Coronary artery (tissue), 2 donors: ENCODE measurements at regions not wholly inside any gene's neighbourhood (a gene's known extent, or its start where the extent isn't known, plus 50 kb on each side); places are given as distances from the start of the nearest gene placed in this dataset.

ENCODE experiments used
- DNase-seq: peaks from one replicate; pipeline ENCODE4 v3.0.0-alpha.2; 2017; ENCODE audit warnings: low spot score
- H3K27ac ChIP-seq, 2 donors: fragments of 200-600 bp; sonication (generic); one replicate each; pipeline ENCODE4 v1.5.1; 2016 to 2019
- H3K4me3 ChIP-seq: fragments of 200-600 bp; sonication (generic); 2 replicates; pipeline ENCODE4 v1.5.1; 2016; ENCODE audit warnings: mild to moderate bottlenecking, moderate library complexity
- TF ChIP-seq, protein P1 (sequence below): fragments of 200-600 bp; sonication (generic); IDR thresholded peaks from one replicate; pipeline ENCODE4 v1.5.1; 2019; ENCODE audit warnings: antibody characterized with exemption

- Histone ChIP-seq H3K4me3 (no peak overlapping the region), H3K27ac (no peak overlapping the region)
- TF ChIP-seq, protein P1, sequence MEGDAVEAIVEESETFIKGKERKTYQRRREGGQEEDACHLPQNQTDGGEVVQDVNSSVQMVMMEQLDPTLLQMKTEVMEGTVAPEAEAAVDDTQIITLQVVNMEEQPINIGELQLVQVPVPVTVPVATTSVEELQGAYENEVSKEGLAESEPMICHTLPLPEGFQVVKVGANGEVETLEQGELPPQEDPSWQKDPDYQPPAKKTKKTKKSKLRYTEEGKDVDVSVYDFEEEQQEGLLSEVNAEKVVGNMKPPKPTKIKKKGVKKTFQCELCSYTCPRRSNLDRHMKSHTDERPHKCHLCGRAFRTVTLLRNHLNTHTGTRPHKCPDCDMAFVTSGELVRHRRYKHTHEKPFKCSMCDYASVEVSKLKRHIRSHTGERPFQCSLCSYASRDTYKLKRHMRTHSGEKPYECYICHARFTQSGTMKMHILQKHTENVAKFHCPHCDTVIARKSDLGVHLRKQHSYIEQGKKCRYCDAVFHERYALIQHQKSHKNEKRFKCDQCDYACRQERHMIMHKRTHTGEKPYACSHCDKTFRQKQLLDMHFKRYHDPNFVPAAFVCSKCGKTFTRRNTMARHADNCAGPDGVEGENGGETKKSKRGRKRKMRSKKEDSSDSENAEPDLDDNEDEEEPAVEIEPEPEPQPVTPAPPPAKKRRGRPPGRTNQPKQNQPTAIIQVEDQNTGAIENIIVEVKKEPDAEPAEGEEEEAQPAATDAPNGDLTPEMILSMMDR, result no peak
- no peak for DNase-seq
Measured at GRCh38 chr7:17678896-17679295, 261.4 kb downstream of the SNX13 start.

GRCh38 chr7:17679458-17679857, 260.8 kb downstream of the SNX13 start:
- DNase-seq, result no peak
- H3K27ac ChIP-seq, result peak overlapping the region in 1 of 2 donors; percentile 46
- no peak overlapping the region for H3K4me3 ChIP-seq
- TF ChIP-seq, protein P1, result no peak

DNA sequence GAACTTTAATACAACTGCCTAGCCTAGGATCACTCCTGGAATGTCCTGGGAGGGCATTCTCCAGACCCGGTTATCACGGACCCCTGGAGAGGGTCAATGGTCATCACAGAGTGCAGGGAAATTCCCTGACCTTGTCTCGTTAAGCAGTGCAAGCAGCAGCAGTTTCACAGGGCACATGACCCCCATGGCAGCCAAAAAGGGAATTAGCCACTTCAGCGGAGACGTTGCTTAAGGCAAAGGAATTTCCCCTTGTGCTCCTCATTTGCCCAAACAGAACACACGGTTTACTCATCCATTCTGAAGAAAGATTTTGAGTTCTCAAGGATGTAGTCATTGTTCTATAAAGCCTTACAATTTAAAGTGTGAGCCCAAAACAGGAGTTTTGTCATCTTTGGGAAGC, 260.3 kb downstream of the SNX13 start:
- Histone ChIP-seq H3K27ac (peak overlapping the region in 1 of 2 donors; percentile 46), H3K4me3 (no peak overlapping the region)
- no peak for DNase-seq
- TF ChIP-seq, protein P1, result no peak

GRCh38 chr7:17680943-17681351, 259.3 kb downstream of the SNX13 start:
- Histone ChIP-seq H3K27ac (peak overlapping the region in 1 of 2 donors; percentile 14), H3K4me3 (no peak overlapping the region)
- TF ChIP-seq, protein P1, result peak; percentile 39
- no peak for DNase-seq

- Histone ChIP-seq H3K4me3 (no peak overlapping the region), H3K27ac (no peak overlapping the region)
- DNase-seq, result no peak
- TF ChIP-seq, protein P1, result no peak
Measured at GRCh38 chr7:17681965-17682364, 258.3 kb downstream of the SNX13 start.

GRCh38 chr7:17682586-17682985, 257.7 kb downstream of the SNX13 start:
- TF ChIP-seq, protein P1, result no peak
- no peak overlapping the region for H3K27ac ChIP-seq
- H3K4me3 ChIP-seq, result no peak overlapping the region
- DNase-seq, result no peak

GRCh38 chr7:17685141-17685540, 255.2 kb downstream of the SNX13 start:
- Histone ChIP-seq H3K27ac (no peak overlapping the region), H3K4me3 (no peak overlapping the region)
- TF ChIP-seq, protein P1, result no peak
- no peak for DNase-seq
